ENCODE measurements at regions not wholly inside any gene's neighbourhood (a gene's known extent, or its start where the extent isn't known, plus 50 kb on each side); places are given as distances from the start of the nearest gene placed in this dataset.

- Histone ChIP-seq H3K27me3 (ENCODE audit: control insufficient read depth in 1 of 2, insufficient read depth in 2 of 2, low read length in 2 of 2) (no peaks in the 10 kb centered on the region), H3K9ac (ENCODE audit: low read length) (no peak overlapping the region), H3K4me3 (ENCODE audit: low read depth in 1 of 2, low read length in 2 of 2) (no peak overlapping the region), H3K36me3 (ENCODE audit: insufficient read depth, low read length) (no peaks in the 10 kb centered on the region), H3K4me1 (ENCODE audit: insufficient read depth, low read length) (no peaks in the 10 kb centered on the region), H3K9me3 (ENCODE audit: low read length) (no peaks in the 10 kb centered on the region), H3K27ac (ENCODE audit: low read depth, low read length) (no peak overlapping the region)
Observed at GRCh38 chr13:22748866-22749577, 431.8 kb upstream of the SGCG start.

GRCh38 chr13:22749626-22750025, 431.2 kb upstream of the SGCG start:
- Histone ChIP-seq H3K4me3 (ENCODE audit: low read depth in 1 of 2, low read length in 2 of 2) (no peak overlapping the region), H3K9me3 (ENCODE audit: low read length) (no peaks in the 10 kb centered on the region), H3K27me3 (ENCODE audit: control insufficient read depth in 1 of 2, insufficient read depth in 2 of 2, low read length in 2 of 2) (no peaks in the 10 kb centered on the region), H3K36me3 (ENCODE audit: insufficient read depth, low read length) (no peaks in the 10 kb centered on the region), H3K4me1 (ENCODE audit: insufficient read depth, low read length) (no peaks in the 10 kb centered on the region), H3K9ac (ENCODE audit: low read length) (no peak overlapping the region), H3K27ac (ENCODE audit: low read depth, low read length) (no peak overlapping the region)

DNA sequence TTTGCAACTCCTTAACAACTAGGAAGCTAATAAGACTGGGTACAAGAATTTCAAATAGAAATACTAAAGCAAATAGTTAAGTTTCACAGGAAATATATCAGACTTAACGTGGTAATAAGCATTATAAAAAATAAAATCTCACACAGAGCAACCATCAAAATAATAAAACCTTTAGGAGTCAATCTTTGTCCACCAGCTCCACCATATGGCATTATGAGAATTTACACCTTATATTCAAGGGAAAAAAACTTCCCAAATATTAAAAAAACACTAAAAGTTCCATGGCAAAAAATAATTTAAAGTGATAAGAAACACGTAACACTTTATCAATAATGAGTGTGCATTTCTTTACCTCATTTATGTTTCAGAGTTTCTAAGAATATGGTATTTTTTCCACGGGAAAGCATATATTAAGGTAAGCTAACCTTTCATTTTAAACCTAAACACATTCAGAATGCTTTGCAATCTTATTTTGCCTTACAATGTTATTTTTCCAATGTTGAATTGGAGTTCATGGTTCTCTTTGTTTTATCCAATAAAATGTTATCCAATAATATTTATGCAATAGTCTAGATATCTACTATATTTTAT, 423.2 kb upstream of the SGCG start:
- no peaks in the 10 kb centered on the region for H3K36me3 ChIP-seq (ENCODE audit: insufficient read depth, low read length)
- no peaks in the 10 kb centered on the region for H3K27me3 ChIP-seq (ENCODE audit: control insufficient read depth in 1 of 2, insufficient read depth in 2 of 2, low read length in 2 of 2)
- no peak overlapping the region for H3K4me3 ChIP-seq (ENCODE audit: low read depth in 1 of 2, low read length in 2 of 2)
- H3K4me1 ChIP-seq (ENCODE audit: insufficient read depth, low read length) = no peaks in the 10 kb centered on the region
- H3K9ac ChIP-seq (ENCODE audit: low read length) = no peak overlapping the region
- no peaks in the 10 kb centered on the region for H3K9me3 ChIP-seq (ENCODE audit: low read length)
- H3K27ac ChIP-seq (ENCODE audit: low read depth, low read length) = no peak overlapping the region

- no peaks in the 10 kb centered on the region for H3K27me3 ChIP-seq (ENCODE audit: control insufficient read depth in 1 of 2, insufficient read depth in 2 of 2, low read length in 2 of 2)
- H3K9me3 ChIP-seq (ENCODE audit: low read length) = no peaks in the 10 kb centered on the region
- H3K4me3 ChIP-seq (ENCODE audit: low read depth in 1 of 2, low read length in 2 of 2) = no peak overlapping the region
- no peaks in the 10 kb centered on the region for H3K36me3 ChIP-seq (ENCODE audit: insufficient read depth, low read length)
- no peaks in the 10 kb centered on the region for H3K4me1 ChIP-seq (ENCODE audit: insufficient read depth, low read length)
- H3K27ac ChIP-seq (ENCODE audit: low read depth, low read length) = no peak overlapping the region
- no peak overlapping the region for H3K9ac ChIP-seq (ENCODE audit: low read length)
Observed at GRCh38 chr13:22758245-22758644, 422.5 kb upstream of the SGCG start.

DNA sequence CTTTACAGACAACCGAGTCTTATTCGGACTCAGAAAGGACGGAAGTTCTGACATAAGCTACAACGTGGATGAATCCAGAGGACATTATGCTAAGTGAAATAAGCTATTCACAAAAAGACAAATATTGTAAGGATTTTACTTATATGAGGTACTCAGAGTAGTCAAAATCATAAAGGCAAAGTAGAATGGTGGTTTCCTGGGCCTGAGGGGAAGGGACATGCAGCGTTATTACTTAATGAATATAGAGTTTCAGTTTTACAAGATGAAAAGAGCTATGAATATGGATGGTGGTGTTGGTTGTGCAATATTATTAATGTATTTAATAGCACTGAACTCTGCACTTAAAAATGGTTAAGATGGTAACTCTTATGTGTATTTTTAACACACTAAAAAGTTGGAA, 419.1 kb upstream of the SGCG start:
- Histone ChIP-seq H3K9me3 (ENCODE audit: low read length) (no peaks in the 10 kb centered on the region), H3K36me3 (ENCODE audit: insufficient read depth, low read length) (no peaks in the 10 kb centered on the region), H3K9ac (ENCODE audit: low read length) (no peak overlapping the region), H3K4me1 (ENCODE audit: insufficient read depth, low read length) (no peaks in the 10 kb centered on the region), H3K4me3 (ENCODE audit: low read depth in 1 of 2, low read length in 2 of 2) (no peak overlapping the region), H3K27ac (ENCODE audit: low read depth, low read length) (no peak overlapping the region), H3K27me3 (ENCODE audit: control insufficient read depth in 1 of 2, insufficient read depth in 2 of 2, low read length in 2 of 2) (no peaks in the 10 kb centered on the region)

DNA sequence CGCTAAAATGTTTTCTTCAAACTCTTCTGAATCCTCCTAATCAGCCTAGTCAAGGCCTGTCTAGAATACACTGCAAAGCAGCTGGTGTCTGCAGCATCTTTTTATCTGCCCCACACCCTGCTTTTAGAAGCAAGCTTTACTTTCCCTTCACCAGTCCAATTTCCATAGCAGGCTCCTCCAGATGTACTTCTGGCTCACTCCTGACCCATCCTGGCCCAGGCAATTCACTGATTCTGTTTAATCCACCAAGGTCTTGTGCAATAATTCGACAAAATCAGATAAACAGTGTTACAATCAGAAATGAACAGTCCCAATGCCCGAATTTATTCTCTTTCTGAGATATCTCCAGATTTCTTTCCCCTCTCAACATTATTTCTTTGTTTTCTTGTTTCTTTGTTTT, 415.2 kb upstream of the SGCG start:
- Histone ChIP-seq H3K4me1 (ENCODE audit: insufficient read depth, low read length) (no peaks in the 10 kb centered on the region), H3K36me3 (ENCODE audit: insufficient read depth, low read length) (no peaks in the 10 kb centered on the region), H3K27ac (ENCODE audit: low read depth, low read length) (no peak overlapping the region), H3K9me3 (ENCODE audit: low read length) (no peaks in the 10 kb centered on the region), H3K27me3 (ENCODE audit: control insufficient read depth in 1 of 2, insufficient read depth in 2 of 2, low read length in 2 of 2) (no peaks in the 10 kb centered on the region), H3K9ac (ENCODE audit: low read length) (no peak overlapping the region), H3K4me3 (ENCODE audit: low read depth in 1 of 2, low read length in 2 of 2) (no peak overlapping the region)

GRCh38 chr13:22770891-22771290, 409.9 kb upstream of the SGCG start:
- no peak overlapping the region for H3K27ac ChIP-seq (ENCODE audit: low read depth, low read length)
- H3K9me3 ChIP-seq (ENCODE audit: low read length) = no peaks in the 10 kb centered on the region
- no peaks in the 10 kb centered on the region for H3K4me1 ChIP-seq (ENCODE audit: insufficient read depth, low read length)
- H3K9ac ChIP-seq (ENCODE audit: low read length) = no peak overlapping the region
- no peaks in the 10 kb centered on the region for H3K36me3 ChIP-seq (ENCODE audit: insufficient read depth, low read length)
- H3K27me3 ChIP-seq (ENCODE audit: control insufficient read depth in 1 of 2, insufficient read depth in 2 of 2, low read length in 2 of 2) = no peaks in the 10 kb centered on the region
- no peak overlapping the region for H3K4me3 ChIP-seq (ENCODE audit: low read depth in 1 of 2, low read length in 2 of 2)

GRCh38 chr13:22773465-22773864, 407.3 kb upstream of the SGCG start:
- no peaks in the 10 kb centered on the region for H3K27me3 ChIP-seq (ENCODE audit: control insufficient read depth in 1 of 2, insufficient read depth in 2 of 2, low read length in 2 of 2)
- no peak overlapping the region for H3K27ac ChIP-seq (ENCODE audit: low read depth, low read length)
- H3K9me3 ChIP-seq (ENCODE audit: low read length) = no peaks in the 10 kb centered on the region
- H3K9ac ChIP-seq (ENCODE audit: low read length) = no peak overlapping the region
- no peaks in the 10 kb centered on the region for H3K4me1 ChIP-seq (ENCODE audit: insufficient read depth, low read length)
- H3K36me3 ChIP-seq (ENCODE audit: insufficient read depth, low read length) = no peaks in the 10 kb centered on the region
- H3K4me3 ChIP-seq (ENCODE audit: low read depth in 1 of 2, low read length in 2 of 2) = no peak overlapping the region

DNA sequence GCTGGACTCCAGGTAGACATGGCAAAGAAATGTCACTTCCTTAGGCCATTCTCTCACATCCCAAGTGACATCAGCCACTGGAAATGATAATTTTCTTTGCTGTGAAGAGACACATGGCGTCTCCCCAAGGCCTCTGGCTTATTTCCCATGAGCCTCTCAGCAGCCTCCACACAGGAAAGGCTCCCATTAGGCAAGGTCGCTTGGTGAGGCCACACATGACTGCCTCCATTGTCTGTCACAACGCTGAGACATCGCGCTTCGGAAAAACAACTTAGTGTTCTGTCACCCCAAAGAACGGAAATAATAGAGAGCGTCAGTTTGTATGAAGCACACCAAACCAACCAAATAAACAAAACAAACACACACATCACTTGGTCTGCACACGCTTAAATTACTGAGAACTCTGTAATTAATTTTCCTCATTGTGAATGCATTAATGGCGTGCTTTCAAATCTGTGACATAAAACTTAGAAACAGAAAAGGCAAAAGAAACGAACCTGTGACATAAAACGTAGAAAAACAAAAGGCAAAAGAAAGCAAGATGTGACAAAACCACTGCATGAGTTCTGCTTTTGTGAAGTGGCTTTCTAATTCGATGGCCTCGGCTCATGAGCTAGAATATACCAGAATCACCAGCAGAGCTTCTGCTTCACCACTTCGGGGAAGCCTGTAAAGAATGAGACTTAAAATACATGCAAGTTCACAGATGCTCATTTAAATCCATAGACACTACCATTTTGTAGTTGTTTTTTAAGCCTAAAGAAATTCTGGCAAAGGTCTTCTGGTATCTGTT, 404.2 kb upstream of the SGCG start:
- H3K4me1 ChIP-seq (ENCODE audit: insufficient read depth, low read length) = no peaks in the 10 kb centered on the region
- no peaks in the 10 kb centered on the region for H3K27me3 ChIP-seq (ENCODE audit: control insufficient read depth in 1 of 2, insufficient read depth in 2 of 2, low read length in 2 of 2)
- no peaks in the 10 kb centered on the region for H3K36me3 ChIP-seq (ENCODE audit: insufficient read depth, low read length)
- no peak overlapping the region for H3K27ac ChIP-seq (ENCODE audit: low read depth, low read length)
- no peak overlapping the region for H3K4me3 ChIP-seq (ENCODE audit: low read depth in 1 of 2, low read length in 2 of 2)
- no peaks in the 10 kb centered on the region for H3K9me3 ChIP-seq (ENCODE audit: low read length)
- no peak overlapping the region for H3K9ac ChIP-seq (ENCODE audit: low read length)

- Histone ChIP-seq H3K27me3 (ENCODE audit: control insufficient read depth in 1 of 2, insufficient read depth in 2 of 2, low read length in 2 of 2) (no peaks in the 10 kb centered on the region), H3K4me1 (ENCODE audit: insufficient read depth, low read length) (no peaks in the 10 kb centered on the region), H3K36me3 (ENCODE audit: insufficient read depth, low read length) (no peaks in the 10 kb centered on the region), H3K4me3 (ENCODE audit: low read depth in 1 of 2, low read length in 2 of 2) (no peak overlapping the region), H3K9me3 (ENCODE audit: low read length) (no peaks in the 10 kb centered on the region), H3K9ac (ENCODE audit: low read length) (no peak overlapping the region), H3K27ac (ENCODE audit: low read depth, low read length) (no peak overlapping the region)
Observed at GRCh38 chr13:22777207-22777606, 403.6 kb upstream of the SGCG start.

GRCh38 chr13:22789027-22789593, 391.7 kb upstream of the SGCG start:
- H3K27ac ChIP-seq (ENCODE audit: low read depth, low read length) = no peak overlapping the region
- H3K27me3 ChIP-seq (ENCODE audit: control insufficient read depth in 1 of 2, insufficient read depth in 2 of 2, low read length in 2 of 2) = no peaks in the 10 kb centered on the region
- no peaks in the 10 kb centered on the region for H3K4me1 ChIP-seq (ENCODE audit: insufficient read depth, low read length)
- H3K9ac ChIP-seq (ENCODE audit: low read length) = no peak overlapping the region
- H3K9me3 ChIP-seq (ENCODE audit: low read length) = no peaks in the 10 kb centered on the region
- H3K36me3 ChIP-seq (ENCODE audit: insufficient read depth, low read length) = no peaks in the 10 kb centered on the region
- no peak overlapping the region for H3K4me3 ChIP-seq (ENCODE audit: low read depth in 1 of 2, low read length in 2 of 2)

Data from muscle layer of colon (tissue), 2 donors.